Limb (tissue), 2 donors: ENCODE measurements at regions not wholly inside any gene's neighbourhood (a gene's known extent, or its start where the extent isn't known, plus 50 kb on each side); places are given as distances from the start of the nearest gene placed in this dataset.

Experiments
- DNase-seq, 2 donors: peaks; one replicate each; pipeline ENCODE4 v3.0.0-alpha.2; 2016; ENCODE audit errors: extremely low spot score in 2 of 2

- no peak for DNase-seq
These were observed 469.3 kb downstream of the METTL4 start for GRCh38 chr18:2102022-2102421.

- no peak for DNase-seq
These were observed 468.0 kb downstream of the METTL4 start for GRCh38 chr18:2103299-2103698.

GRCh38 chr18:2104620-2105462, 466.5 kb downstream of the METTL4 start:
- no peak for DNase-seq

- no peak for DNase-seq
These were observed 462.7 kb downstream of the METTL4 start for GRCh38 chr18:2108591-2108990.

GRCh38 chr18:2111456-2111855, 459.8 kb downstream of the METTL4 start:
- no peak for DNase-seq

GRCh38 chr18:2112435-2113045, 458.8 kb downstream of the METTL4 start:
- no peak for DNase-seq

GRCh38 chr18:2114289-2114688, 457.0 kb downstream of the METTL4 start:
- DNase-seq: no peak

- DNase-seq: no peak
These were observed 456.5 kb downstream of the METTL4 start for GRCh38 chr18:2114765-2115164.

- peak in 1 of 2 donors; percentile 8 for DNase-seq
These were observed 450.1 kb downstream of the METTL4 start for GRCh38 chr18:2121224-2121623.

GRCh38 chr18:2123077-2123476, 448.2 kb downstream of the METTL4 start:
- DNase-seq: no peak

GRCh38 chr18:2134364-2134763, 436.9 kb downstream of the METTL4 start:
- DNase-seq: no peak

- DNase-seq: no peak
These were observed 436.0 kb downstream of the METTL4 start for GRCh38 chr18:2135309-2135708.

GRCh38 chr18:2138552-2138951, 432.8 kb downstream of the METTL4 start:
- DNase-seq: peak in 1 of 2 donors; percentile 6

GRCh38 chr18:2139691-2140090, 431.6 kb downstream of the METTL4 start:
- no peak for DNase-seq

GRCh38 chr18:2143636-2144035, 427.7 kb downstream of the METTL4 start:
- DNase-seq: peak in 1 of 2 donors; percentile 64

- no peak for DNase-seq
These were observed 426.5 kb downstream of the METTL4 start for GRCh38 chr18:2144811-2145210.

GRCh38 chr18:2146092-2146491, 425.2 kb downstream of the METTL4 start:
- DNase-seq: no peak

GRCh38 chr18:2146754-2147153, 424.6 kb downstream of the METTL4 start:
- DNase-seq: no peak

GRCh38 chr18:2147476-2148230, 423.7 kb downstream of the METTL4 start:
- peak; percentile 65 to 67 for DNase-seq

- DNase-seq: no peak
These were observed 422.5 kb downstream of the METTL4 start for GRCh38 chr18:2148823-2149222.

- no peak for DNase-seq
These were observed 420.7 kb downstream of the METTL4 start for GRCh38 chr18:2150566-2150965.

- DNase-seq: no peak
These were observed 417.0 kb downstream of the METTL4 start for GRCh38 chr18:2154278-2154677.
